Neuronal stem cell (in vitro differentiated cells): ENCODE measurements at regions not wholly inside any gene's neighbourhood (a gene's known extent, or its start where the extent isn't known, plus 50 kb on each side); places are given as distances from the start of the nearest gene placed in this dataset.

Source experiments
- DNase-seq: peaks from one replicate; pipeline ENCODE4 v3.0.0-alpha.2; 2013; ENCODE audit warnings: low spot score
- H2AFZ ChIP-seq: one replicate; pipeline ENCODE4 v1.6.1; 2013; ENCODE audit warnings: mild to moderate bottlenecking, low read length, inconsistent platforms
- H2AK5ac ChIP-seq: 2 replicates; pipeline ENCODE4 v1.6.1; 2013; ENCODE audit warnings: low read depth, mild to moderate bottlenecking, inconsistent platforms, low read length, moderate library complexity, mixed read lengths
- H2BK120ac ChIP-seq: 2 replicates; pipeline ENCODE4 v1.6.1; 2013; ENCODE audit warnings: low read depth, mild to moderate bottlenecking, inconsistent platforms, low read length, moderate library complexity, mixed read lengths
- H2BK12ac ChIP-seq: one replicate; pipeline ENCODE4 v1.6.1; 2013; ENCODE audit warnings: low read length, inconsistent platforms
- H2BK15ac ChIP-seq: 2 replicates; pipeline ENCODE4 v1.6.1; 2013; ENCODE audit warnings: mild to moderate bottlenecking, low read length, inconsistent platforms, mixed read lengths
- H2BK5ac ChIP-seq: one replicate; pipeline ENCODE4 v1.6.1; 2013; ENCODE audit warnings: inconsistent platforms, mild to moderate bottlenecking, low read length, moderate library complexity
- H3K14ac ChIP-seq: one replicate; pipeline ENCODE4 v1.6.1; 2013; ENCODE audit warnings: low read length, inconsistent platforms
- H3K18ac ChIP-seq: 2 replicates; pipeline ENCODE4 v1.6.1; 2013; ENCODE audit warnings: low read length, inconsistent platforms
- H3K23ac ChIP-seq: 2 replicates; pipeline ENCODE4 v1.6.1; 2013; ENCODE audit warnings: low read depth, mild to moderate bottlenecking, mixed read lengths, low read length, inconsistent platforms; ENCODE audit not compliant: poor library complexity
- H3K27ac ChIP-seq: replicated peaks from 3 replicates; pipeline ENCODE4 v1.5.1; 2013; ENCODE audit warnings: low read length, inconsistent platforms
- H3K27me3 ChIP-seq, 3 experiments: 2 replicates each; pipeline ENCODE4 v1.6.1; 2013; ENCODE audit warnings: low read length in 3 of 3, mild to moderate bottlenecking in 2 of 3, inconsistent platforms in 1 of 3, low read depth in 1 of 3, mixed read lengths in 1 of 3, moderate library complexity in 1 of 3; ENCODE audit not compliant: control insufficient read depth in 3 of 3, insufficient read depth in 3 of 3
- H3K36me3 ChIP-seq, 2 donors: replicated peaks in 1 of 2; 2 replicates each; pipeline ENCODE4 v1.6.1; 2013; ENCODE audit warnings: low read length in 2 of 2; ENCODE audit not compliant: control insufficient read depth in 2 of 2, insufficient read depth in 2 of 2
- H3K4ac ChIP-seq: 2 replicates; pipeline ENCODE4 v1.6.1; 2013; ENCODE audit warnings: inconsistent platforms, mild to moderate bottlenecking, low read length, moderate library complexity
- H3K4me1 ChIP-seq, 2 donors: 1 replicate in 1 of 2; 2 replicates in 1 of 2; pipeline ENCODE4 v1.6.1; 2013; ENCODE audit warnings: low read length in 2 of 2, low read depth in 1 of 2; ENCODE audit not compliant: control insufficient read depth in 2 of 2, insufficient read depth in 1 of 2
- H3K4me2 ChIP-seq: one replicate; pipeline ENCODE4 v1.6.1; 2013; ENCODE audit warnings: mild to moderate bottlenecking, low read length, inconsistent platforms; ENCODE audit not compliant: insufficient read depth, poor library complexity, severe bottlenecking
- H3K4me3 ChIP-seq, 2 donors: 2 replicates each; pipeline ENCODE4 v1.5.1; 2013; ENCODE audit warnings: low read length in 2 of 2, mild to moderate bottlenecking in 2 of 2, inconsistent platforms in 1 of 2, moderate library complexity in 1 of 2
- H3K79me1 ChIP-seq: one replicate; pipeline ENCODE4 v1.6.1; 2013; ENCODE audit warnings: low read depth, mild to moderate bottlenecking, inconsistent platforms, low read length, moderate library complexity
- H3K9ac ChIP-seq: one replicate; pipeline ENCODE4 v1.6.1; 2013; ENCODE audit warnings: mild to moderate bottlenecking, low read depth, low read length, inconsistent platforms; ENCODE audit not compliant: poor library complexity
- H3K9me3 ChIP-seq, 2 donors: replicated peaks in 1 of 2; 2 replicates each; pipeline versions ENCODE3 to v1.6.1; 2013; ENCODE audit warnings: low read length in 2 of 2, mild to moderate bottlenecking in 2 of 2, inconsistent platforms in 1 of 2, low read depth in 1 of 2, mixed read lengths in 1 of 2, moderate library complexity in 1 of 2; ENCODE audit not compliant: control insufficient read depth in 2 of 2, insufficient read depth in 1 of 2
- H4K8ac ChIP-seq: one replicate; pipeline ENCODE4 v1.6.1; 2013; ENCODE audit warnings: low read depth, mild to moderate bottlenecking, inconsistent platforms, low read length, moderate library complexity
- H4K91ac ChIP-seq: one replicate; pipeline ENCODE4 v1.6.1; 2013; ENCODE audit warnings: low read length, low read depth, mild to moderate bottlenecking, inconsistent platforms; ENCODE audit not compliant: poor library complexity
- WGBS, 2 donors: extraction: QIAGEN DNeasy Blood & Tissue Kit; methylation state at CpG; one replicate each; pipeline ENCODE4 v1.1.7; 2013; ENCODE audit warnings: missing lambda C conversion rate in 2 of 2, mixed read lengths in 1 of 2; ENCODE audit not compliant: insufficient read length in 2 of 2, insufficient replicate concordance in 1 of 2; ENCODE audit errors: extremely low coverage in 2 of 2; 5-methylcytosine and 5-hydroxymethylcytosine counted together

DNA sequence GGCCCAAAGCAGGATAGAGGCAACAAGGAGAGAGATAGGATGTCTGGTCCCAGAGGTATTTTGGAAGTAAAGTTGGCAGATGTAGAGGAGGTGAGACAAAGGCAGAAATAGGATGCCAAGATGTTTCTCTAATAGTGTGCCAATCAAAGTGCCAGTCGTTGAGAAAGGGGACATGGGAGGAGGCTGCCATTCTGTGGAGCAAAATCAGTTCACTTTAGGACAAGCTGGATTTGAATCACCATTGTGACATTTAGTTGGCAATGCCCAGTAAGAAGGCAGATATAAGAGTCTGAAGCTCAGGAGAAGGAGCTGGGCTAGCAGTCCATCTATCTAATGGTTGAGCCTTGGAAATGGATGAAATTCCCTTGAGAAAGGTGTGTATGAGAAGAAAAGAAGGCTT, 53.8 kb downstream of the ADRB2 start:
- no peak overlapping the region for H2AFZ ChIP-seq
- H3K18ac ChIP-seq = no peak overlapping the region
- no peak overlapping the region for H3K4me3 ChIP-seq
- H3K79me1 ChIP-seq = no peaks in the 10 kb centered on the region
- H3K14ac ChIP-seq = no peak overlapping the region
- no peaks in the 10 kb centered on the region for H3K27me3 ChIP-seq
- H2BK5ac ChIP-seq = no peak overlapping the region
- no peak overlapping the region for H3K4me2 ChIP-seq
- no CpG with 5 or more reads among the region's 1 CpG for WGBS, 2 donors
- H3K9me3 ChIP-seq = no peaks in the 10 kb centered on the region
- H3K4ac ChIP-seq = no peak overlapping the region
- H3K36me3 ChIP-seq = no peaks in the 10 kb centered on the region
- H2BK15ac ChIP-seq = no peak overlapping the region
- H2BK120ac ChIP-seq = no peak overlapping the region
- no peak overlapping the region for H2AK5ac ChIP-seq
- H4K91ac ChIP-seq = no peak overlapping the region
- H3K4me1 ChIP-seq = no peaks in the 10 kb centered on the region
- no peak overlapping the region for H3K9ac ChIP-seq
- H2BK12ac ChIP-seq = no peak overlapping the region
- H4K8ac ChIP-seq = no peak overlapping the region
- H3K27ac ChIP-seq = no peak overlapping the region
- H3K23ac ChIP-seq = no peak overlapping the region
- no peak for DNase-seq

DNA sequence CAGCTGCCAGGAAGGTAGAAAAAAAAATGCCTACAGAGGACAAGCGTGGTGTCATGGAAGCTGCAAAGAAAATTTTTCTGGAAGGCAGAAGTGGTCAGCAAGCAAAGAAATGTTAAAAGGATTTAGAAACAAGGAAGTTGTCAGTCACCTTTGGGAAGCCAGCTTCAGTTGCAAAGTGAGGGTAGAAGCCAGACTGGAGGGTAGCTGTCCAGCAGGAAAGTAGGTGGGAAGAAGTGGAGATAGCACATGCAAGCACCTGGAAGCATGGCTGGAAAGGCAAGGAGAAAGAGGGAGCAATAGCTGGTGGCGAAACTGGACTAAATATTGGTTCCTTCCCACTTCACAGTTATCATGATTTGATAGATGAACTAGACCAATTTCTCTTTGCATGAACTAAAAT, 54.3 kb downstream of the ADRB2 start:
- no peak overlapping the region for H4K91ac ChIP-seq
- no peaks in the 10 kb centered on the region for H3K36me3 ChIP-seq
- H3K23ac ChIP-seq = no peak overlapping the region
- no peak overlapping the region for H2BK15ac ChIP-seq
- H3K4me2 ChIP-seq = no peak overlapping the region
- no peaks in the 10 kb centered on the region for H3K9me3 ChIP-seq
- no peak overlapping the region for H3K9ac ChIP-seq
- WGBS, 2 donors = no CpG with 5 or more reads among the region's 2 CpGs
- H2AFZ ChIP-seq = no peak overlapping the region
- no peak overlapping the region for H2BK120ac ChIP-seq
- H3K4ac ChIP-seq = no peak overlapping the region
- no peaks in the 10 kb centered on the region for H3K4me1 ChIP-seq
- no peak overlapping the region for H2BK5ac ChIP-seq
- H2AK5ac ChIP-seq = no peak overlapping the region
- H3K79me1 ChIP-seq = no peaks in the 10 kb centered on the region
- DNase-seq = no peak
- no peak overlapping the region for H3K18ac ChIP-seq
- no peak overlapping the region for H3K4me3 ChIP-seq
- no peak overlapping the region for H3K27ac ChIP-seq
- H2BK12ac ChIP-seq = no peak overlapping the region
- no peak overlapping the region for H3K14ac ChIP-seq
- no peaks in the 10 kb centered on the region for H3K27me3 ChIP-seq
- H4K8ac ChIP-seq = no peak overlapping the region

DNA sequence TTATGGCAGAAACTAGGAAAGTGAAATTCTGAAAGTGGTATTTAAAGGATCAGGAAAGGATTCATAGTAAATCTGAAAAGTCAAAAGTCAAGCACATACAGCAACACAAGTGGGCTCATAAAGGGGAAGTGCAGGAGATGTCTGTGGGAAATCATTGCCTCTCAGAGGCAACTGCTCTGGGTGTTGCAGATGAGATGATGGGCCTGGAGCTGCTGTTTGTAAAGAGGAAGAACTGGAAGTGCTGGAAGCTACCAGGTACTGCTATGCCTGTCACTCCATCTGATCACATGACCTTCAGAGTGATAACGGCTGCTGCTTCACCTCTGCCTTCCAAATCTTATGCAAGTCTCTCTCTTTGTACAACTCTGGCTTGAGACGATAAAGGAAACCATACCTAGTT, 55.9 kb downstream of the ADRB2 start:
- H3K27ac ChIP-seq = no peak overlapping the region
- H4K8ac ChIP-seq = no peak overlapping the region
- H3K9ac ChIP-seq = no peak overlapping the region
- no peaks in the 10 kb centered on the region for H3K36me3 ChIP-seq
- WGBS, 2 donors = no CpG with 5 or more reads among the region's 2 CpGs
- H3K9me3 ChIP-seq = no peaks in the 10 kb centered on the region
- H3K18ac ChIP-seq = no peak overlapping the region
- no peak overlapping the region for H3K4me2 ChIP-seq
- no peak overlapping the region for H2BK15ac ChIP-seq
- H4K91ac ChIP-seq = no peak overlapping the region
- no peak overlapping the region for H2BK120ac ChIP-seq
- H3K4me1 ChIP-seq = no peaks in the 10 kb centered on the region
- H2AK5ac ChIP-seq = no peak overlapping the region
- H3K14ac ChIP-seq = no peak overlapping the region
- no peak overlapping the region for H2AFZ ChIP-seq
- no peak overlapping the region for H2BK12ac ChIP-seq
- H3K79me1 ChIP-seq = no peaks in the 10 kb centered on the region
- no peak overlapping the region for H3K4me3 ChIP-seq
- no peak overlapping the region for H3K23ac ChIP-seq
- H3K4ac ChIP-seq = no peak overlapping the region
- H2BK5ac ChIP-seq = no peak overlapping the region
- no peaks in the 10 kb centered on the region for H3K27me3 ChIP-seq
- no peak for DNase-seq

DNA sequence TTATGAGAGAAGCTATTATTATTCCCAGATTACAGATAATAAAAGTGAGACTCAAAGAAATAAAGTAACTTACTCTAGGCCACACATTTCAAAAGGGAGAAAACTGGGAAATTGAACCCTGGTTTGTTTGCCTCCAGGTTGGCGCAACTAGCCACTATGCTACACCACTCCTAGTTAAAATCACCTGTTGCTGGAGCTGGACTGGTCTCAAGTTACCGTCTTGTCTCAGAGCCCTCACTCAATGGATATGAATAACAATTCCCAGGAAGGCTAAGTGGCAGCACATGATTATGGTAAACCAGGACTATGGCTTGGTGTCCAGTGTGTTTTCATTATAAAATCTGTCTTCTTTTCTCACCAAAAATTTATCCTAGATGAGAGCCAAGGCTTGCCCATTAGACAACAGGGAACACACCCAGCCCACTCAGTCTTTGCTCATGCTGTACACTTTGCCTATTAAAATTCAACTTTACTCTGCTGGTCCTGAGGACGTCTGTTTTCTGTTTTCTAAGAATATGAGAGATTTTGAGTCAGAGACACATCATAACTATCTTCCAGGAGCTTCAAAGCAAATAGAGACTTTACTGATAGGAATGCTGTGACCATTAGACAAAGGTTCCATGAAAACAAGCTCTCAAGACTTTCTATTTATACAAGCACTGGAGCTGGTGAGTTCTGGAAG, 58.1 kb downstream of the ADRB2 start:
- Histone ChIP-seq H3K27me3 (no peaks in the 10 kb centered on the region), H4K8ac (no peak overlapping the region), H3K9me3 (no peaks in the 10 kb centered on the region), H2BK15ac (no peak overlapping the region), H3K14ac (no peak overlapping the region), H3K9ac (no peak overlapping the region), H2BK120ac (no peak overlapping the region), H2BK5ac (no peak overlapping the region), H3K36me3 (no peaks in the 10 kb centered on the region), H3K27ac (no peak overlapping the region), H3K4ac (no peak overlapping the region), H3K4me3 (no peak overlapping the region), H2AFZ (no peak overlapping the region), H2AK5ac (no peak overlapping the region), H3K23ac (no peak overlapping the region), H2BK12ac (no peak overlapping the region), H4K91ac (no peak overlapping the region), H3K4me1 (no peaks in the 10 kb centered on the region), H3K18ac (no peak overlapping the region), H3K79me1 (no peaks in the 10 kb centered on the region), H3K4me2 (no peak overlapping the region)
- no CpG with 5 or more reads among the region's 3 CpGs for WGBS, 2 donors
- DNase-seq = no peak
